Kidney (tissue), 13 donors: ENCODE measurements at regions not wholly inside any gene's neighbourhood (a gene's known extent, or its start where the extent isn't known, plus 50 kb on each side); places are given as distances from the start of the nearest gene placed in this dataset.

ENCODE experiments used
- DNase-seq, 5 donors: peaks; one replicate each; pipeline ENCODE4 v3.0.0-alpha.2; 2013 to 2020
- FAIRE-seq: peaks from 2 replicates; lab custom pipeline; 2012; peaks lifted over from hg19 to GRCh38; lab: Jason Lieb, UNC
- H3K27ac ChIP-seq, 2 donors: one replicate each; pipeline ENCODE4 v1.7.0; 2013; ENCODE audit warnings: low read depth in 2 of 2, low read length in 2 of 2, inconsistent platforms in 1 of 2
- H3K27me3 ChIP-seq: one replicate; pipeline ENCODE4 v1.7.1; 2013; ENCODE audit warnings: low read length, inconsistent platforms; ENCODE audit not compliant: control insufficient read depth, insufficient read depth
- H3K36me3 ChIP-seq, 3 donors: one replicate each; pipeline versions ENCODE4 v1.7.0 to v1.7.1; 2013; ENCODE audit warnings: low read length in 3 of 3, control low read depth in 1 of 3, inconsistent platforms in 1 of 3; ENCODE audit not compliant: insufficient read depth in 3 of 3, control insufficient read depth in 2 of 3
- H3K4me1 ChIP-seq, 3 donors: one replicate each; pipeline versions ENCODE4 v1.7.0 to v1.7.1; 2013; ENCODE audit warnings: low read length in 3 of 3, inconsistent platforms in 1 of 3, low read depth in 1 of 3; ENCODE audit not compliant: control insufficient read depth in 2 of 3, insufficient read depth in 2 of 3
- H3K4me3 ChIP-seq, 3 donors: one replicate each; pipeline versions ENCODE4 v1.7.0 to v1.8.1; 2013; ENCODE audit warnings: low read length in 3 of 3, control low read depth in 1 of 3, inconsistent platforms in 1 of 3
- H3K9ac ChIP-seq, 3 donors: one replicate each; pipeline versions ENCODE4 v1.7.0 to v1.7.1; 2013; ENCODE audit warnings: low read length in 3 of 3, control low read depth in 1 of 3, inconsistent platforms in 1 of 3
- H3K9me3 ChIP-seq, 3 donors: one replicate each; pipeline versions ENCODE4 v1.7.0 to v1.7.1; 2013; ENCODE audit warnings: low read length in 3 of 3, control low read depth in 1 of 3, inconsistent platforms in 1 of 3; ENCODE audit not compliant: control insufficient read depth in 2 of 3, insufficient read depth in 1 of 3
- intact Hi-C: fragments of 100-400 bp; cut with DNase I; formaldehyde crosslinking; loops from one replicate; pipeline ENCODE4 v1.11.1; 2022
- TF ChIP-seq, protein P1 (sequence below): IDR thresholded peaks from 3 replicates; pipeline ENCODE4 v1.5.1; 2012; ENCODE audit warnings: mild to moderate bottlenecking, moderate library complexity, borderline replicate concordance; ENCODE audit not compliant: insufficient read depth; ENCODE audit errors: extremely low read depth
- donor health status: control.
- donor health status: control.
- donor health status: control.
- donor health status: control.
- donor health status: control.
- donor health status: DM: yes; HTN: yes; CAD: no.
- donor health status: Normal renal cell carcinoma (clear cell type).

DNA sequence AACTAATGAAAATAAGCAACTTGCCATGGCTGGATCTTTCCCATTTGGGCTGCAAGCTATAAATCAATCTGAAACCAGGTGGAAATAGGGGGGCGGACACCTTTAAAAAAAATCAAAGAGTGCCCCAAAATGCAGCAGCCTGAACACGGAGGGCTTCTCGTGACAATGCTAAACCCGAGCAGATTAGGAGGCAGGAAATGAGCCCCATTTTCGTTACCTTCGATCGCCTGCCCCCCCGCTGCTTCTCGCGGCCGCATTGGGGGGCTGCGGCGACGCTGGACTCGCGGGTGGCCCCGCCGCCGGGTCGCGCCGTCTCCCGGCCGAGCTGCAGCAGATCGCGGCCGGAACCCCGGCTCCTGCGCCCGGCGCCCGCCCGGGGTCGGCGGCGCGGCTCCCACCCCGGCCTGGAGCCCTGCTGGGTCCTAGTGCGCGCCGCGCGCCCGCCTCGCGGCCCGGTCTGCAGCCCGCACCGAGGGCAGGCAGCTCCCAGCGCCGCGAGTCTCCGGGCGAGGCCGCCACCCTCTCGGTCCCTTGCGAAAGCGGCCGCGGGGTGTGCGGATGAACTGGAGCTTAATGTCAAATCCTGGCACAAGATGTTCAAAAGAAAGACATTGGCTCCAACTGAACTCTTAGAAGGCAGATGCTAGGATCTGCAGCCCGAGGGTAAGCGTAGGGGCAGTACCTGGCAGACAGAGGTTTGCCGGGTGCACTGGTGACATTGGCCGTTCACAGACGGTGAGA, 201.9 kb upstream of the FOXN3 start:
- Histone ChIP-seq H3K9me3 (no peaks in the 10 kb centered on the region), H3K9ac (peak overlapping the region; percentile 73 to 81 (median 77)), H3K4me3 (peak overlapping the region; percentile 69 to 86 (median 81)), H3K36me3 (no peaks in the 10 kb centered on the region), H3K27me3 (no peaks in the 10 kb centered on the region), H3K27ac (peak overlapping the region in 1 of 2 donors; percentile 37), H3K4me1 (peaks cover 2 to 10% (median 10%) of the 10 kb centered on the region in 3 donors)
- intact Hi-C loops = no loop called here
- TF ChIP-seq, protein P1, sequence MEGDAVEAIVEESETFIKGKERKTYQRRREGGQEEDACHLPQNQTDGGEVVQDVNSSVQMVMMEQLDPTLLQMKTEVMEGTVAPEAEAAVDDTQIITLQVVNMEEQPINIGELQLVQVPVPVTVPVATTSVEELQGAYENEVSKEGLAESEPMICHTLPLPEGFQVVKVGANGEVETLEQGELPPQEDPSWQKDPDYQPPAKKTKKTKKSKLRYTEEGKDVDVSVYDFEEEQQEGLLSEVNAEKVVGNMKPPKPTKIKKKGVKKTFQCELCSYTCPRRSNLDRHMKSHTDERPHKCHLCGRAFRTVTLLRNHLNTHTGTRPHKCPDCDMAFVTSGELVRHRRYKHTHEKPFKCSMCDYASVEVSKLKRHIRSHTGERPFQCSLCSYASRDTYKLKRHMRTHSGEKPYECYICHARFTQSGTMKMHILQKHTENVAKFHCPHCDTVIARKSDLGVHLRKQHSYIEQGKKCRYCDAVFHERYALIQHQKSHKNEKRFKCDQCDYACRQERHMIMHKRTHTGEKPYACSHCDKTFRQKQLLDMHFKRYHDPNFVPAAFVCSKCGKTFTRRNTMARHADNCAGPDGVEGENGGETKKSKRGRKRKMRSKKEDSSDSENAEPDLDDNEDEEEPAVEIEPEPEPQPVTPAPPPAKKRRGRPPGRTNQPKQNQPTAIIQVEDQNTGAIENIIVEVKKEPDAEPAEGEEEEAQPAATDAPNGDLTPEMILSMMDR = no peak
- FAIRE-seq (no peak), DNase-seq (peak; percentile 69 to 88 (median 84))

DNA sequence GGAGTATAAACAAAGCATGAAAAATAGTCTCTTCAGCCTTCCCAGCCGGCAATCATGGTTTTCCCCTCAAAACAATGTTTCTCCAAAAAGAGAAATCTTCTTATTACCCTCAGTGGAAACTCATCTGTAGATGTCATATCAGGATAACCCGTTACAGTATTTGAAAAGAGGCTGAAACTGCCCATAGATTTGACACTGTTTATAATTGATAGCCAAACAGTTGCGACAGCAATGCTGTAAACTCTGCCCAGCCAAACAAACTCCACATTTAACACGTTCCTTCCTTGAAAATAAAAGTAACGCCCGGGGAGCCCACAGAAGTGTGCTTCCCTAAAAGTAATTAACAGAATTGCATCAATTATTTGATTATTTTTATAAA, 201.3 kb upstream of the FOXN3 start:
- FAIRE-seq = no peak
- Histone ChIP-seq H3K9me3 (no peaks in the 10 kb centered on the region), H3K27ac (peak overlapping the region; percentile 59 to 60), H3K4me3 (peak overlapping the region; percentile 69 to 86 (median 81)), H3K36me3 (no peaks in the 10 kb centered on the region), H3K9ac (peak overlapping the region; percentile 43 to 81 (median 77)), H3K4me1 (peaks cover 2 to 10% (median 10%) of the 10 kb centered on the region in 3 donors), H3K27me3 (no peaks in the 10 kb centered on the region)
- intact Hi-C loops = no loop called here
- DNase-seq = peak in 2 of 5 donors; percentile 62 to 67
- TF ChIP-seq, protein P1 = no peak

DNA sequence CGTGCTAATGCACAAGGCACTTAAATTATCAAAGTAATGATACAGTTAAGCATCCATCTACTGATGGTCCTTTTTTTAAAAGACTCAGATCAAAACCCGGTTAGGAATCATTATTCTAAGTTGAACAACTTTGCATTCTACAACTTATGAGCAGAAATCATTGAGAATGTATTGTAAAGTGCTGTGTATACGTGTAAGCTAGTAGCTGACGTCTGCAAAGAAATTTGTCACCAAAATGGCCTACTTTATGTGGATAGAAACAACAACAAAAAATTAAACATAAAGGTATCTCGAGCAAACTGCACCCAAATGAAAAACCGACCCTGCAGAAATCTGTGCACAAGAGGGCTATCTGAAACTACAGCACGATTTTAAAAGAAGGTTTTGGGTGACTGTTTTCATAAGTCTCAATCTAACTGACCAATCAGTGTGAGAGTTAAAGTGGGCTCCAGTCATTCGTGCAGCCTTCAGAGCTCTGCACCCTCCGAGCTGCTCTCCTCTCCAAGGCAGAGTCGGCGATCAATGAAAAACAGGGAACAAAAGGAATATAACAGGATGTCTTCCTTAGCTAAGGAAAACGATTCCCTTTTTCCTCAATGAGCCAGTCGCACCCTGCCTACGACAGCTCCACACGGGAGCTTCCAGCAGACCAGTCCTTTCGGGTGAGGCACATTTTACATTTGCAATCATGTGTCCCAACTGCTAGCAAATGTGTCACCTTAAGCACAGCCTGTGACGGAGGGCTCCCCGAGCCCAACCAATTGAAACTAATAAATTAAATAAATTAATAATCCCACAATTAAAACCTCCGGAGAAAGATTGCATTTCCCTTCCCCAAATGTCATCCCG, 200.7 kb upstream of the FOXN3 start:
- Histone ChIP-seq H3K4me1 (peaks cover 2 to 10% (median 10%) of the 10 kb centered on the region in 3 donors), H3K27ac (peak overlapping the region; percentile 25 to 75), H3K27me3 (no peaks in the 10 kb centered on the region), H3K9ac (peak overlapping the region; percentile 69 to 81 (median 77)), H3K9me3 (no peaks in the 10 kb centered on the region), H3K4me3 (peak overlapping the region; percentile 69 to 86 (median 81)), H3K36me3 (no peaks in the 10 kb centered on the region)
- intact Hi-C loops = no loop called here
- TF ChIP-seq, protein P1 = no peak
- FAIRE-seq (no peak), DNase-seq (peak in 4 of 5 donors; percentile 51 to 73 (median 66))
